ENCODE measurements at regions not wholly inside any gene's neighbourhood (a gene's known extent, or its start where the extent isn't known, plus 50 kb on each side); places are given as distances from the start of the nearest gene placed in this dataset.
A peak's percentile ranks its signal among the peaks of the same experiment; 100 is the strongest.
"Not testable (repeated sequence)": the region's sequence is repeated elsewhere in the genome, so short reads cannot be mapped to it uniquely, and the experiment has no call there.

- DNase-seq (ENCODE audit: extremely low read depth, low read depth, low spot score): no peak
Observed at GRCh38 chr13:110809871-110810486, 96.5 kb downstream of the ING1 start.

- no peak for DNase-seq (ENCODE audit: extremely low read depth, low read depth, low spot score)
Observed at GRCh38 chr13:110811008-110811720, 97.7 kb downstream of the ING1 start.

GRCh38 chr13:110811771-110812120, 98.2 kb downstream of the ING1 start:
- DNase-seq (ENCODE audit: extremely low read depth, low read depth, low spot score): no peak

- no peak for DNase-seq (ENCODE audit: extremely low read depth, low read depth, low spot score)
Observed at GRCh38 chr13:110812121-110812868, 98.8 kb downstream of the ING1 start.

GRCh38 chr13:110812869-110813645, 99.6 kb downstream of the ING1 start:
- DNase-seq (ENCODE audit: extremely low read depth, low read depth, low spot score): no peak

- DNase-seq (ENCODE audit: extremely low read depth, low read depth, low spot score): no peak
Observed at GRCh38 chr13:110813646-110814624, 100.4 kb downstream of the ING1 start.

- DNase-seq (ENCODE audit: extremely low read depth, low read depth, low spot score): no peak
Observed at GRCh38 chr13:110815471-110816204, 99.2 kb downstream of the ANKRD10 start.

- DNase-seq (ENCODE audit: extremely low read depth, low read depth, low spot score): no peak
Observed at GRCh38 chr13:110816500-110816899, 98.4 kb downstream of the ANKRD10 start.

GRCh38 chr13:110817143-110817542, 97.7 kb downstream of the ANKRD10 start:
- DNase-seq (ENCODE audit: extremely low read depth, low read depth, low spot score): no peak

- no peak for DNase-seq (ENCODE audit: extremely low read depth, low read depth, low spot score)
Observed at GRCh38 chr13:110818747-110819146, 96.1 kb downstream of the ANKRD10 start.

GRCh38 chr13:110819203-110820014, 95.5 kb downstream of the ANKRD10 start:
- peak; percentile 33 for DNase-seq (ENCODE audit: extremely low read depth, low read depth, low spot score)

GRCh38 chr13:110820322-110820721, 94.5 kb downstream of the ANKRD10 start:
- no peak for DNase-seq (ENCODE audit: extremely low read depth, low read depth, low spot score)

GRCh38 chr13:110821837-110822668, 92.8 kb downstream of the ANKRD10 start:
- not testable (repeated sequence) for DNase-seq (ENCODE audit: extremely low read depth, low read depth, low spot score)

GRCh38 chr13:110822669-110822945, 92.3 kb downstream of the ANKRD10 start:
- no peak for DNase-seq (ENCODE audit: extremely low read depth, low read depth, low spot score)

- DNase-seq (ENCODE audit: extremely low read depth, low read depth, low spot score): no peak
Observed at GRCh38 chr13:110824702-110825300, 90.1 kb downstream of the ANKRD10 start.

GRCh38 chr13:110825516-110825915, 89.4 kb downstream of the ANKRD10 start:
- DNase-seq (ENCODE audit: extremely low read depth, low read depth, low spot score): no peak

GRCh38 chr13:110826101-110826500, 88.8 kb downstream of the ANKRD10 start:
- no peak for DNase-seq (ENCODE audit: extremely low read depth, low read depth, low spot score)

Measured in glomerular endothelial cell (primary cell).